PFSK-1 (cell line): ENCODE measurements at regions not wholly inside any gene's neighbourhood (a gene's known extent, or its start where the extent isn't known, plus 50 kb on each side); places are given as distances from the start of the nearest gene placed in this dataset.

Experiments used
- FOXP2 ChIP-seq: optimal IDR thresholded peaks from 2 replicates; pipeline ENCODE3; 2011; ENCODE audit warnings: borderline replicate concordance, control low read depth, inconsistent platforms; ENCODE audit not compliant: insufficient read depth; ENCODE audit errors: extremely low read length, extremely low read depth
- POLR2AphosphoS5 ChIP-seq: IDR thresholded peaks from 2 replicates; pipeline ENCODE4 v1.6.1; 2012; ENCODE audit warnings: low read depth, mild to moderate bottlenecking, control low read depth, low read length, moderate library complexity
- REST ChIP-seq, 2 experiments: IDR thresholded peaks; 2 replicates each; pipeline versions ENCODE4 v1.6.1 to v1.8.0; 2011 to 2012; ENCODE audit warnings: low read depth in 2 of 2, low read length in 2 of 2, control low read depth in 1 of 2, inconsistent platforms in 1 of 2, mild to moderate bottlenecking in 1 of 2, moderate library complexity in 1 of 2; ENCODE audit not compliant: insufficient read depth in 1 of 2
- SIN3A ChIP-seq: IDR thresholded peaks from 2 replicates; pipeline ENCODE4 v1.6.1; 2012; ENCODE audit warnings: mild to moderate bottlenecking, low read length, moderate library complexity, borderline replicate concordance; ENCODE audit not compliant: insufficient read depth
- TAF1 ChIP-seq: IDR thresholded peaks from 2 replicates; pipeline ENCODE4 v1.6.1; 2012; ENCODE audit warnings: low read length, control low read depth, borderline replicate concordance; ENCODE audit not compliant: insufficient read depth

- TF ChIP-seq FOXP2: no peak
Observed at GRCh38 chr20:7672571-7672970, 267.7 kb downstream of the HAO1 start.

- TF ChIP-seq POLR2AphosphoS5: no peak
Observed at GRCh38 chr20:7673841-7674240, 266.4 kb downstream of the HAO1 start.

- TF ChIP-seq SIN3A: no peak
- TF ChIP-seq TAF1: no peak
- no peak for TF ChIP-seq REST (IDR thresholded peaks at IDR 0.05; ENCODE audit: insufficient read depth in 1 of 2, low read depth in 2 of 2, low read length in 2 of 2)
- TF ChIP-seq FOXP2: no peak
- TF ChIP-seq POLR2AphosphoS5: no peak
Observed at GRCh38 chr20:7682916-7683315, 257.3 kb downstream of the HAO1 start.

- TF ChIP-seq REST (IDR thresholded peaks at IDR 0.05; ENCODE audit: insufficient read depth in 1 of 2, low read depth in 2 of 2, low read length in 2 of 2) (no peak), FOXP2 (no peak), SIN3A (no peak), TAF1 (no peak), POLR2AphosphoS5 (no peak)
Observed at GRCh38 chr20:7687065-7687464, 253.2 kb downstream of the HAO1 start.

GRCh38 chr20:7689151-7689550 lies 251.1 kb downstream of the HAO1 start:
- no peak for TF ChIP-seq REST (IDR thresholded peaks at IDR 0.05; ENCODE audit: insufficient read depth in 1 of 2, low read depth in 2 of 2, low read length in 2 of 2)
- TF ChIP-seq TAF1: no peak
- no peak for TF ChIP-seq FOXP2
- no peak for TF ChIP-seq POLR2AphosphoS5
- no peak for TF ChIP-seq SIN3A

GRCh38 chr20:7691647-7692269 lies 248.5 kb downstream of the HAO1 start:
- TF ChIP-seq REST (IDR thresholded peaks at IDR 0.05; ENCODE audit: insufficient read depth in 1 of 2, low read depth in 2 of 2, low read length in 2 of 2): no peak
- no peak for TF ChIP-seq FOXP2
- TF ChIP-seq SIN3A: no peak
- TF ChIP-seq POLR2AphosphoS5: no peak
- no peak for TF ChIP-seq TAF1
